Breast epithelium (tissue), 4 donors: ENCODE measurements at regions not wholly inside any gene's neighbourhood (a gene's known extent, or its start where the extent isn't known, plus 50 kb on each side); places are given as distances from the start of the nearest gene placed in this dataset.
"Not testable (repeated sequence)": the region's sequence is repeated elsewhere in the genome, so short reads cannot be mapped to it uniquely, and the experiment has no call there.

Experiments used
- DNase-seq, 2 donors: peaks; one replicate each; pipeline ENCODE4 v3.0.0-alpha.2; 2019; ENCODE audit warnings: low spot score in 2 of 2
- H3K27ac ChIP-seq, 2 donors: fragments of 200-600 bp; sonication (generic) in 1 of 2; one replicate each; pipeline ENCODE4 v1.5.1; 2016 to 2019; ENCODE audit warnings: mild to moderate bottlenecking in 1 of 2
- H3K27me3 ChIP-seq, 2 donors: fragments of 200-600 bp; sonication (generic) in 1 of 2; one replicate each; pipeline versions ENCODE4 v1.5.1 to v1.6.0; 2017 to 2019; ENCODE audit warnings: control low read depth in 1 of 2, mild to moderate bottlenecking in 1 of 2
- H3K36me3 ChIP-seq: fragments of 200-600 bp; one replicate; pipeline ENCODE4 v1.5.1; 2019
- H3K4me1 ChIP-seq, 2 donors: fragments of 200-600 bp; sonication (generic); one replicate each; pipeline ENCODE4 v1.5.1; 2016 to 2019; ENCODE audit warnings: control low read depth in 1 of 2
- H3K4me3 ChIP-seq, 3 donors: fragments of 200-600 bp; sonication (generic); 1 replicate in 2 of 3; 2 replicates in 1 of 3; pipeline ENCODE4 v1.5.1; 2016 to 2019; ENCODE audit warnings: mild to moderate bottlenecking in 3 of 3, moderate library complexity in 2 of 3
- H3K9me3 ChIP-seq, 2 donors: fragments of 200-600 bp; sonication (generic) in 1 of 2; one replicate each; pipeline ENCODE4 v1.5.1; 2016 to 2019; ENCODE audit warnings: control low read depth in 1 of 2
- CTCF ChIP-seq, 3 donors: fragments of 450-650 bp; IDR thresholded peaks; one replicate each; pipeline ENCODE4 v1.5.1; 2016 to 2017; ENCODE audit warnings: antibody characterized with exemption in 3 of 3, mild to moderate bottlenecking in 3 of 3, moderate library complexity in 3 of 3
- POLR2A ChIP-seq: fragments of 450-650 bp; IDR thresholded peaks from one replicate; pipeline ENCODE4 v1.6.1; 2016; ENCODE audit warnings: antibody characterized with exemption, mild to moderate bottlenecking, moderate library complexity
- POLR2AphosphoS5 ChIP-seq, 3 donors: sonication (generic); formaldehyde crosslinking; IDR thresholded peaks; one replicate each; pipeline ENCODE4 v1.6.1; 2017; ENCODE audit warnings: antibody characterized with exemption in 3 of 3
- intact Hi-C: fragments of 100-400 bp; cut with DNase I; formaldehyde crosslinking; loops from one replicate; pipeline ENCODE4 v1.15.1; 2023; ENCODE audit warnings: low total_unique reads

GRCh38 chr16:50490828-50491227 is 57.4 kb upstream of the NKD1 start:
- intact Hi-C loops = loop anchor here (1.0 kb wide), 1 partner anchor 17 kb away; no protein-coding TSS in a partner anchor
- Histone ChIP-seq H3K27me3 (no peaks in the 10 kb centered on the region), H3K4me3 (no peak overlapping the region), H3K9me3 (no peaks in the 10 kb centered on the region), H3K4me1 (no peaks in the 10 kb centered on the region), H3K36me3 (no peaks in the 10 kb centered on the region), H3K27ac (no peak overlapping the region)
- no peak for DNase-seq
- TF ChIP-seq CTCF (IDR thresholded peaks at IDR 0.05) (no peak), POLR2A (no peak), POLR2AphosphoS5 (IDR thresholded peaks at IDR 0.05) (no peak)

DNA sequence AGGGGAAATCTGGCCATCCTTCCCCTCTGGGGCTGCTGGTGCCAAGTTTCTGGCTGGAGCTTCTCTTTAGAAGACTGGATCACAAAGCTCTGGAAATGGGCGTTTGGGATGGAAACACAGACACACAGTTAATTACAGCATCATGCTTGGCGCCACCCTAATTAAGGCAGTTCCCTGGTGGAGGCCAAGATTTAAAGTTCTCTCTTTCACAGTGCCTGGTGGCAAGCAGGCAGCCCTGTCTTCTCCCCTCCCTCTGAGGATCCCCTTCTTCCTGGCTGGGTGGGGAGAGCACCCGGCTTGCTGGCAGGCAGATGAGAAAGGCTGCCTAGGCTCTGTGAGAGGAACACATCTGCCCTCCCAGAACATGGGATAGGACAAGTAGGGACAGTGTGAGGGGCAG is 59.0 kb upstream of the NKD1 start:
- intact Hi-C loops = no loop called here
- H3K9me3 ChIP-seq = peaks cover 2 to 10% of the 10 kb centered on the region in 2 donors
- no peak for TF ChIP-seq POLR2AphosphoS5 (IDR thresholded peaks at IDR 0.05)
- TF ChIP-seq CTCF (IDR thresholded peaks at IDR 0.05) = no peak
- TF ChIP-seq POLR2A = no peak
- H3K27ac ChIP-seq = no peak overlapping the region
- H3K4me1 ChIP-seq = no peaks in the 10 kb centered on the region
- H3K4me3 ChIP-seq = no peak overlapping the region
- H3K36me3 ChIP-seq = no peaks in the 10 kb centered on the region
- no peaks in the 10 kb centered on the region for H3K27me3 ChIP-seq
- no peak for DNase-seq

- no peaks in the 10 kb centered on the region for H3K4me1 ChIP-seq
- no peaks in the 10 kb centered on the region for H3K36me3 ChIP-seq
- no peak for DNase-seq
- intact Hi-C loops = no loop called here
- H3K27me3 ChIP-seq = no peaks in the 10 kb centered on the region
- H3K4me3 ChIP-seq = no peak overlapping the region
- peaks cover 3 to 10% of the 10 kb centered on the region in 2 donors for H3K9me3 ChIP-seq
- TF ChIP-seq POLR2A (no peak), CTCF (IDR thresholded peaks at IDR 0.05) (no peak), POLR2AphosphoS5 (IDR thresholded peaks at IDR 0.05) (no peak)
- no peak overlapping the region for H3K27ac ChIP-seq
Observed at GRCh38 chr16:50487528-50487927, 60.7 kb upstream of the NKD1 start.

GRCh38 chr16:50486162-50486561 is 62.0 kb upstream of the NKD1 start:
- H3K27me3 ChIP-seq, intact Hi-C loops, DNase-seq: not testable (repeated sequence)

GRCh38 chr16:50485232-50485631 is 63.0 kb upstream of the NKD1 start:
- no peak overlapping the region for H3K27ac ChIP-seq
- DNase-seq = no peak
- H3K9me3 ChIP-seq = peaks cover 3 to 10% of the 10 kb centered on the region in 2 donors
- no peak for TF ChIP-seq POLR2AphosphoS5 (IDR thresholded peaks at IDR 0.05)
- H3K27me3 ChIP-seq = no peaks in the 10 kb centered on the region
- no peaks in the 10 kb centered on the region for H3K36me3 ChIP-seq
- intact Hi-C loops = no loop called here
- no peaks in the 10 kb centered on the region for H3K4me1 ChIP-seq
- H3K4me3 ChIP-seq = no peak overlapping the region

More at GRCh38 chr16:50486162-50486561, 62.0 kb upstream of the NKD1 start:
- not testable (repeated sequence) for H3K36me3 ChIP-seq, H3K4me3 ChIP-seq, H3K4me1 ChIP-seq, H3K27ac ChIP-seq, H3K9me3 ChIP-seq

- H3K27ac ChIP-seq = no peak overlapping the region
- H3K4me1 ChIP-seq = no peaks in the 10 kb centered on the region
- no peak for DNase-seq
- no peaks in the 10 kb centered on the region for H3K36me3 ChIP-seq
- peaks cover 0 to 8% of the 10 kb centered on the region in 2 donors for H3K27me3 ChIP-seq
- H3K4me3 ChIP-seq = no peak overlapping the region
- H3K9me3 ChIP-seq = peaks cover 3 to 10% of the 10 kb centered on the region in 2 donors
- intact Hi-C loops = no loop called here
- no peak for TF ChIP-seq POLR2A
- TF ChIP-seq POLR2AphosphoS5 (IDR thresholded peaks at IDR 0.05) = no peak
- no peak for TF ChIP-seq CTCF (IDR thresholded peaks at IDR 0.05)
Observed at GRCh38 chr16:50482271-50482670, 65.9 kb upstream of the NKD1 start.
